HEK293 (cell line): ENCODE measurements at regions not wholly inside any gene's neighbourhood (a gene's known extent, or its start where the extent isn't known, plus 50 kb on each side); places are given as distances from the start of the nearest gene placed in this dataset.

Experiments
- SCRT2 ChIP-seq: fragments of 450-650 bp; formaldehyde crosslinking; IDR thresholded peaks from 2 replicates; pipeline ENCODE4 v1.5.1; 2016; ENCODE audit warnings: missing biosample characterization, missing genetic modification characterization
- SP2 ChIP-seq: fragments of 450-650 bp; formaldehyde crosslinking; IDR thresholded peaks from 2 replicates; pipeline ENCODE4 v1.5.1; 2016; ENCODE audit warnings: missing biosample characterization, missing genetic modification characterization
- ZEB2 ChIP-seq: fragments of 450-650 bp; formaldehyde crosslinking; IDR thresholded peaks from 2 replicates; pipeline ENCODE4 v1.5.1; 2016; ENCODE audit warnings: missing biosample characterization, missing genetic modification characterization
- ZNF114 ChIP-seq: fragments of 450-650 bp; formaldehyde crosslinking; IDR thresholded peaks from 2 replicates; pipeline ENCODE4 v1.5.0; 2017; ENCODE audit warnings: missing biosample characterization, missing genetic modification characterization
- ZNF239 ChIP-seq: fragments of 450-650 bp; formaldehyde crosslinking; IDR thresholded peaks from 2 replicates; pipeline ENCODE4 v1.5.1; 2016; ENCODE audit warnings: missing biosample characterization, missing genetic modification characterization
- ZNF266 ChIP-seq: fragments of 450-650 bp; formaldehyde crosslinking; IDR thresholded peaks from 2 replicates; pipeline ENCODE4 v1.5.1; 2016; ENCODE audit warnings: missing biosample characterization, missing genetic modification characterization, low read depth
- ZNF623 ChIP-seq: fragments of 450-650 bp; formaldehyde crosslinking; IDR thresholded peaks from 2 replicates; pipeline ENCODE4 v1.5.1; 2016; ENCODE audit warnings: missing biosample characterization, missing genetic modification characterization
- ZNF701 ChIP-seq: fragments of 450-650 bp; formaldehyde crosslinking; IDR thresholded peaks from 2 replicates; pipeline ENCODE4 v1.5.1; 2016; ENCODE audit warnings: missing biosample characterization, missing genetic modification characterization
- ZNF791 ChIP-seq: fragments of 450-650 bp; formaldehyde crosslinking; IDR thresholded peaks from 2 replicates; pipeline ENCODE4 v1.5.1; 2016; ENCODE audit warnings: missing biosample characterization, missing genetic modification characterization
- TF ChIP-seq, protein P1 (sequence below): fragments of 450-650 bp; formaldehyde crosslinking; IDR thresholded peaks from 2 replicates; pipeline ENCODE4 v1.5.1; 2016; ENCODE audit warnings: missing biosample characterization, missing genetic modification characterization
- TF ChIP-seq, protein P2 (sequence below): fragments of 450-650 bp; formaldehyde crosslinking; IDR thresholded peaks from 2 replicates; pipeline ENCODE4 v1.5.1; 2016; ENCODE audit warnings: missing biosample characterization, missing genetic modification characterization
- TF ChIP-seq, protein P3 (sequence below): fragments of 450-650 bp; formaldehyde crosslinking; IDR thresholded peaks from 2 replicates; pipeline ENCODE4 v1.5.1; 2017; ENCODE audit warnings: missing biosample characterization, missing genetic modification characterization

DNA sequence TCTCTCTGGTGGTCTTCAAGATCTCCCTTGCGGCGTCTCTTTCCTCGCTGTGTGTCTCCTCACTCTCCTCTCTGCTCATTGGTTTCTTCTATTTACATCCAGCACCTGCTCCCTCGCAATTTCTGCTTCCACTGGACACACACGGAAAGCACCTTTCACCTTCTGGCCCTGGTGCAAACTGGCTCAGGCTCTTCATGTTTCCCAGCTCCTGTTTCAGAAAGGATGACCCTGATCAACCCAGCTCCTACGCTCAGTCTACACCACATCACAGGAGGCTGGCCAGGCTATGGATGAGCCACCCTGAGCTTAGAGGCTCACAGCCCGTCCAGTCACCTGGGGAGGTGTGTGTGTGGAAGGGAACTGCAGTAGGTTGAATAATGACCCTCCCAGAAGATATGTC lies 72.7 kb downstream of the MCFD2 start:
- TF ChIP-seq, protein P1, sequence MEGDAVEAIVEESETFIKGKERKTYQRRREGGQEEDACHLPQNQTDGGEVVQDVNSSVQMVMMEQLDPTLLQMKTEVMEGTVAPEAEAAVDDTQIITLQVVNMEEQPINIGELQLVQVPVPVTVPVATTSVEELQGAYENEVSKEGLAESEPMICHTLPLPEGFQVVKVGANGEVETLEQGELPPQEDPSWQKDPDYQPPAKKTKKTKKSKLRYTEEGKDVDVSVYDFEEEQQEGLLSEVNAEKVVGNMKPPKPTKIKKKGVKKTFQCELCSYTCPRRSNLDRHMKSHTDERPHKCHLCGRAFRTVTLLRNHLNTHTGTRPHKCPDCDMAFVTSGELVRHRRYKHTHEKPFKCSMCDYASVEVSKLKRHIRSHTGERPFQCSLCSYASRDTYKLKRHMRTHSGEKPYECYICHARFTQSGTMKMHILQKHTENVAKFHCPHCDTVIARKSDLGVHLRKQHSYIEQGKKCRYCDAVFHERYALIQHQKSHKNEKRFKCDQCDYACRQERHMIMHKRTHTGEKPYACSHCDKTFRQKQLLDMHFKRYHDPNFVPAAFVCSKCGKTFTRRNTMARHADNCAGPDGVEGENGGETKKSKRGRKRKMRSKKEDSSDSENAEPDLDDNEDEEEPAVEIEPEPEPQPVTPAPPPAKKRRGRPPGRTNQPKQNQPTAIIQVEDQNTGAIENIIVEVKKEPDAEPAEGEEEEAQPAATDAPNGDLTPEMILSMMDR: no peak
- no peak for TF ChIP-seq ZNF266 (tag by site-specific recombination)
- TF ChIP-seq, protein P2, sequence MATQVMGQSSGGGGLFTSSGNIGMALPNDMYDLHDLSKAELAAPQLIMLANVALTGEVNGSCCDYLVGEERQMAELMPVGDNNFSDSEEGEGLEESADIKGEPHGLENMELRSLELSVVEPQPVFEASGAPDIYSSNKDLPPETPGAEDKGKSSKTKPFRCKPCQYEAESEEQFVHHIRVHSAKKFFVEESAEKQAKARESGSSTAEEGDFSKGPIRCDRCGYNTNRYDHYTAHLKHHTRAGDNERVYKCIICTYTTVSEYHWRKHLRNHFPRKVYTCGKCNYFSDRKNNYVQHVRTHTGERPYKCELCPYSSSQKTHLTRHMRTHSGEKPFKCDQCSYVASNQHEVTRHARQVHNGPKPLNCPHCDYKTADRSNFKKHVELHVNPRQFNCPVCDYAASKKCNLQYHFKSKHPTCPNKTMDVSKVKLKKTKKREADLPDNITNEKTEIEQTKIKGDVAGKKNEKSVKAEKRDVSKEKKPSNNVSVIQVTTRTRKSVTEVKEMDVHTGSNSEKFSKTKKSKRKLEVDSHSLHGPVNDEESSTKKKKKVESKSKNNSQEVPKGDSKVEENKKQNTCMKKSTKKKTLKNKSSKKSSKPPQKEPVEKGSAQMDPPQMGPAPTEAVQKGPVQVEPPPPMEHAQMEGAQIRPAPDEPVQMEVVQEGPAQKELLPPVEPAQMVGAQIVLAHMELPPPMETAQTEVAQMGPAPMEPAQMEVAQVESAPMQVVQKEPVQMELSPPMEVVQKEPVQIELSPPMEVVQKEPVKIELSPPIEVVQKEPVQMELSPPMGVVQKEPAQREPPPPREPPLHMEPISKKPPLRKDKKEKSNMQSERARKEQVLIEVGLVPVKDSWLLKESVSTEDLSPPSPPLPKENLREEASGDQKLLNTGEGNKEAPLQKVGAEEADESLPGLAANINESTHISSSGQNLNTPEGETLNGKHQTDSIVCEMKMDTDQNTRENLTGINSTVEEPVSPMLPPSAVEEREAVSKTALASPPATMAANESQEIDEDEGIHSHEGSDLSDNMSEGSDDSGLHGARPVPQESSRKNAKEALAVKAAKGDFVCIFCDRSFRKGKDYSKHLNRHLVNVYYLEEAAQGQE (tag by site-specific recombination): no peak
- no peak for TF ChIP-seq SP2 (tag by site-specific recombination)
- TF ChIP-seq, protein P3, sequence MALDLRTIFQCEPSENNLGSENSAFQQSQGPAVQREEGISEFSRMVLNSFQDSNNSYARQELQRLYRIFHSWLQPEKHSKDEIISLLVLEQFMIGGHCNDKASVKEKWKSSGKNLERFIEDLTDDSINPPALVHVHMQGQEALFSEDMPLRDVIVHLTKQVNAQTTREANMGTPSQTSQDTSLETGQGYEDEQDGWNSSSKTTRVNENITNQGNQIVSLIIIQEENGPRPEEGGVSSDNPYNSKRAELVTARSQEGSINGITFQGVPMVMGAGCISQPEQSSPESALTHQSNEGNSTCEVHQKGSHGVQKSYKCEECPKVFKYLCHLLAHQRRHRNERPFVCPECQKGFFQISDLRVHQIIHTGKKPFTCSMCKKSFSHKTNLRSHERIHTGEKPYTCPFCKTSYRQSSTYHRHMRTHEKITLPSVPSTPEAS (tag by site-specific recombination): no peak
- TF ChIP-seq ZNF701 (tag by site-specific recombination): no peak
- TF ChIP-seq SCRT2 (tag by site-specific recombination): no peak
- TF ChIP-seq ZNF239 (tag by site-specific recombination): no peak
- TF ChIP-seq ZNF114 (tag by site-specific recombination): no peak
- TF ChIP-seq ZEB2 (tag by site-specific recombination): no peak
- no peak for TF ChIP-seq ZNF623 (tag by site-specific recombination)
- no peak for TF ChIP-seq ZNF791 (tag by site-specific recombination)
